Keratinocyte (primary cell): ENCODE measurements at regions not wholly inside any gene's neighbourhood (a gene's known extent, or its start where the extent isn't known, plus 50 kb on each side); places are given as distances from the start of the nearest gene placed in this dataset.

ENCODE experiments used
- DNase-seq: peaks from one replicate; pipeline ENCODE4 v3.0.0-alpha.2; 2011; ENCODE audit warnings: low read depth, missing footprints, low spot score
- FAIRE-seq: peaks from 2 replicates; lab custom pipeline; 2011; peaks lifted over from hg19 to GRCh38; lab: Jason Lieb, UNC
- H2AFZ ChIP-seq: 2 replicates; pipeline ENCODE4 v1.6.0; 2012; ENCODE audit warnings: low read length, control low read depth, inconsistent platforms; ENCODE audit not compliant: control insufficient read depth
- H3K27ac ChIP-seq: 2 replicates; pipeline ENCODE4 v1.5.1; 2011; ENCODE audit warnings: low read length; ENCODE audit not compliant: control insufficient read depth, insufficient read depth
- H3K27me3 ChIP-seq: 3 replicates; pipeline ENCODE4 v1.6.0; 2011; ENCODE audit warnings: low read length; ENCODE audit not compliant: control insufficient read depth, insufficient read depth; ENCODE audit errors: extremely low read depth
- H3K36me3 ChIP-seq, 2 experiments: 2 replicates in 1 of 2; 3 replicates in 1 of 2; pipeline ENCODE4 v1.5.1; 2011; ENCODE audit warnings: low read length in 2 of 2, mild to moderate bottlenecking in 1 of 2; ENCODE audit not compliant: control insufficient read depth in 2 of 2, insufficient read depth in 2 of 2; ENCODE audit errors: extremely low read depth in 1 of 2
- H3K4me1 ChIP-seq: 3 replicates; pipeline ENCODE4 v1.5.1; 2011; ENCODE audit warnings: low read length; ENCODE audit not compliant: control insufficient read depth, insufficient read depth; ENCODE audit errors: extremely low read depth
- H3K4me2 ChIP-seq: 3 replicates; pipeline ENCODE4 v1.6.0; 2011; ENCODE audit warnings: low read depth, low read length; ENCODE audit not compliant: control insufficient read depth, insufficient read depth; ENCODE audit errors: extremely low read depth
- H3K4me3 ChIP-seq, 3 experiments: fragments of 200-600 bp in 1 of 3; sonication (generic) in 1 of 3; 2 replicates in 2 of 3; 3 replicates in 1 of 3; pipeline ENCODE4 v1.5.1; 2011 to 2016; ENCODE audit warnings: low read length in 3 of 3, mild to moderate bottlenecking in 3 of 3, control low read depth in 2 of 3, inconsistent platforms in 1 of 3, low read depth in 1 of 3, mixed read lengths in 1 of 3, mixed run types in 1 of 3, moderate library complexity in 1 of 3; ENCODE audit not compliant: control insufficient read depth in 2 of 3, insufficient read depth in 2 of 3; ENCODE audit errors: extremely low read depth in 1 of 3
- H3K79me2 ChIP-seq: 2 replicates; pipeline ENCODE4 v1.6.0; 2012; ENCODE audit warnings: low read length; ENCODE audit not compliant: control insufficient read depth, insufficient read depth
- H3K9ac ChIP-seq: 3 replicates; pipeline ENCODE4 v1.6.0; 2011; ENCODE audit warnings: low read length; ENCODE audit not compliant: control insufficient read depth, insufficient read depth; ENCODE audit errors: extremely low read depth
- H3K9me1 ChIP-seq: 3 replicates; pipeline ENCODE4 v1.6.0; 2011; ENCODE audit warnings: low read length; ENCODE audit not compliant: control insufficient read depth, insufficient read depth; ENCODE audit errors: extremely low read depth
- H3K9me3 ChIP-seq: 2 replicates; pipeline ENCODE4 v1.5.1; 2012; ENCODE audit warnings: low read depth, low read length; ENCODE audit not compliant: control insufficient read depth
- H4K20me1 ChIP-seq: 3 replicates; pipeline ENCODE4 v1.6.0; 2011; ENCODE audit warnings: low read length; ENCODE audit not compliant: control insufficient read depth, insufficient read depth; ENCODE audit errors: extremely low read depth
- EZH2 ChIP-seq: IDR thresholded peaks from one replicate; pipeline ENCODE4 v1.6.1; 2012; ENCODE audit warnings: inconsistent platforms, mild to moderate bottlenecking, low read length, moderate library complexity
- dilution Hi-C: fragments of 300-500 bp; cut with MboI; formaldehyde crosslinking; loops from one replicate; pipeline ENCODE4 v1.7.0; 2020; ENCODE audit warnings: low sequenced_read_pairs; ENCODE audit not compliant: extremely low pct_ligation_motif_present
- TF ChIP-seq, protein P1 (sequence below), 3 experiments: IDR thresholded peaks in 1 of 3; conservative IDR thresholded peaks in 1 of 3; optimal IDR thresholded peaks in 1 of 3; 2 replicates in 2 of 3; 3 replicates in 1 of 3; pipeline versions ENCODE3 to v1.5.1; 2011; ENCODE audit warnings: low read length in 3 of 3, mild to moderate bottlenecking in 3 of 3, moderate library complexity in 2 of 3, control low read depth in 1 of 3, inconsistent platforms in 1 of 3; ENCODE audit not compliant: insufficient read depth in 2 of 3; ENCODE audit errors: extremely low read depth in 1 of 3

DNA sequence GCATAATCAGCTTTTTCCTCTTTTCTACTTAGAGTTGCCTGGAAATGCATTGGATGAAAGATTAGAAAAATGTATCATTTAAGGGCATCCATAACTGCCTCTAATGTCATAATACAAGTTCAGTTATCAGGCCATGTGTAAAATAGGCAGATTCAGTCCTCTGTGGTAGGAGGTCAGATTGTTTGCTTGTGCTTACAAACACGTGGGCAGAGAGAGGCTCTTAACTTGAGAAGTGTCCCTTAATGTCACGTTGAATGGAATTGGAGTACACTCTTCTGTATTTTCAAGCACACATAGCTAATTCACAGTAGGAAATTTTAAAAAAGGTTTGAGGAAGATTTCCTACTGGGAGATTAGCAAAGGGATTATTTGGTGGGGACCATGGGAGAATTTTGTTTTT, 359.8 kb upstream of the MTPN start:
- Histone ChIP-seq H4K20me1 (no peaks in the 10 kb centered on the region), H2AFZ (no peak overlapping the region), H3K4me1 (no peaks in the 10 kb centered on the region), H3K9me3 (no peaks in the 10 kb centered on the region), H3K27me3 (no peaks in the 10 kb centered on the region), H3K36me3 (no peaks in the 10 kb centered on the region), H3K9ac (no peak overlapping the region), H3K4me3 (no peak overlapping the region), H3K79me2 (no peaks in the 10 kb centered on the region), H3K4me2 (no peak overlapping the region), H3K9me1 (no peaks in the 10 kb centered on the region), H3K27ac (no peak overlapping the region)
- dilution Hi-C loops: no loop called here
- TF ChIP-seq, protein P1, sequence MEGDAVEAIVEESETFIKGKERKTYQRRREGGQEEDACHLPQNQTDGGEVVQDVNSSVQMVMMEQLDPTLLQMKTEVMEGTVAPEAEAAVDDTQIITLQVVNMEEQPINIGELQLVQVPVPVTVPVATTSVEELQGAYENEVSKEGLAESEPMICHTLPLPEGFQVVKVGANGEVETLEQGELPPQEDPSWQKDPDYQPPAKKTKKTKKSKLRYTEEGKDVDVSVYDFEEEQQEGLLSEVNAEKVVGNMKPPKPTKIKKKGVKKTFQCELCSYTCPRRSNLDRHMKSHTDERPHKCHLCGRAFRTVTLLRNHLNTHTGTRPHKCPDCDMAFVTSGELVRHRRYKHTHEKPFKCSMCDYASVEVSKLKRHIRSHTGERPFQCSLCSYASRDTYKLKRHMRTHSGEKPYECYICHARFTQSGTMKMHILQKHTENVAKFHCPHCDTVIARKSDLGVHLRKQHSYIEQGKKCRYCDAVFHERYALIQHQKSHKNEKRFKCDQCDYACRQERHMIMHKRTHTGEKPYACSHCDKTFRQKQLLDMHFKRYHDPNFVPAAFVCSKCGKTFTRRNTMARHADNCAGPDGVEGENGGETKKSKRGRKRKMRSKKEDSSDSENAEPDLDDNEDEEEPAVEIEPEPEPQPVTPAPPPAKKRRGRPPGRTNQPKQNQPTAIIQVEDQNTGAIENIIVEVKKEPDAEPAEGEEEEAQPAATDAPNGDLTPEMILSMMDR (optimal IDR thresholded peaks at IDR 0.05 in 1 of 3, IDR thresholded peaks at IDR 0.05 in 1 of 3, conservative IDR thresholded peaks at IDR 0.05 in 1 of 3; ENCODE audit: extremely low read depth in 1 of 3, insufficient read depth in 2 of 3, low read length in 3 of 3): no peak
- TF ChIP-seq EZH2: no peak
- FAIRE-seq: no peak
- DNase-seq: no peak

DNA sequence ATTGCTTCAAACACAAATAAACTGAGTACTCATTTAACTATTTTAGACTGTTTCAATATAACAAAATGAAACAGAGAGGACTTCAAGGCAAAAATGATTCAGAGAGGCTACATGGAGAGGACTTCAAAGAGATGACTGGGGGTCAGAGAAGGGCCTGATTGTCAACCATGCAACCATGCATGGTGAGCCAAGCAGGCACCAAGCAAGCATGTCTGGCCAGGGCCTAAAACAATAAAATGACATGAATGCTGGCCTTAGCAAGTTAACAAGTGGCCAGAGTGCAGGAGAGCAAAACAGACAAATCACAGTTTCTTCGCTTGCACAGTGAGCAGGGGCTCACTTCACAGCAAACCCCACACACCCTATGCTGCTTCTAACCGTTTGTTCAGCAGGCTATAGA, 356.5 kb upstream of the MTPN start:
- H3K4me1 ChIP-seq: no peaks in the 10 kb centered on the region
- dilution Hi-C loops: no loop called here
- no peak overlapping the region for H3K9ac ChIP-seq
- DNase-seq (no peak), FAIRE-seq (no peak)
- no peaks in the 10 kb centered on the region for H4K20me1 ChIP-seq
- no peak overlapping the region for H3K4me2 ChIP-seq
- no peaks in the 10 kb centered on the region for H3K79me2 ChIP-seq
- H2AFZ ChIP-seq: no peak overlapping the region
- no peaks in the 10 kb centered on the region for H3K36me3 ChIP-seq
- no peak for TF ChIP-seq EZH2
- TF ChIP-seq, protein P1 (optimal IDR thresholded peaks at IDR 0.05 in 1 of 3, IDR thresholded peaks at IDR 0.05 in 1 of 3, conservative IDR thresholded peaks at IDR 0.05 in 1 of 3; ENCODE audit: extremely low read depth in 1 of 3, insufficient read depth in 2 of 3, low read length in 3 of 3): no peak
- no peak overlapping the region for H3K27ac ChIP-seq
- H3K9me3 ChIP-seq: no peaks in the 10 kb centered on the region
- H3K27me3 ChIP-seq: no peaks in the 10 kb centered on the region
- H3K9me1 ChIP-seq: no peaks in the 10 kb centered on the region
- no peak overlapping the region for H3K4me3 ChIP-seq
